ENCODE measurements at regions not wholly inside any gene's neighbourhood (a gene's known extent, or its start where the extent isn't known, plus 50 kb on each side); places are given as distances from the start of the nearest gene placed in this dataset.
"Not testable (repeated sequence)": the region's sequence is repeated elsewhere in the genome, so short reads cannot be mapped to it uniquely, and the experiment has no call there.

DNA sequence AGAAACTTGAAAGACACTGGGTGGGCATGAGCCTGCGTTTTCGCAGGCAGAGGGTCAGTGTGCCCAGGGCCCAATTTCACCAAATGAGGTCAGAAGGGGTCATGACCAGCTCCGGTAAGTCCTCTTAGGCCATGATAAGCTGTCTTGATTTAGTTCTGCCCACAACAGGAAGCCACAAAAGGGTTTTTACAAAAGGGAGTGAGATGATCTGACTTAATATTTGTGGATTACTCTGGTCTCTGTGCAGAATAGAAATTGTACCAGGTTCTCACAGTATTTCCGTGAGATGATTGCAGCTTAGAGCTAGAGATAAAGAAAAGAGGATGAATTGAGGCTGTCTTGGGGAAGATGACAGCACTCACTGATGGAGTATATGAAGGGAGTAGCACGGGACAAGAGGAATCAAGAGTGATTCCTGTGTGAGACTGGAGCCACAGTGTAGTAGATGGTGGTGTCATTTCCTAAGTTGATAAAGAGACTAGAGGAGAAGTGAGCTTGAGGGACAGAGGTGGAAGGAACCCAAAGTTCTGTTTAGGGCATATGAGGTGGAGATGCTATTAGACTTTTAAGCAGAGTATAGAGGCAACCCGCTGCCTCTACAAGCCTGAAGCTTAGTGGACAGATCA lies 288.3 kb upstream of the AMIGO2 start:
- DNase-seq: no peak

- DNase-seq: no peak
Measured at GRCh38 chr12:47366579-47366978, 286.8 kb upstream of the AMIGO2 start.

- no peak for DNase-seq
Measured at GRCh38 chr12:47366157-47366556, 286.4 kb upstream of the AMIGO2 start.

DNA sequence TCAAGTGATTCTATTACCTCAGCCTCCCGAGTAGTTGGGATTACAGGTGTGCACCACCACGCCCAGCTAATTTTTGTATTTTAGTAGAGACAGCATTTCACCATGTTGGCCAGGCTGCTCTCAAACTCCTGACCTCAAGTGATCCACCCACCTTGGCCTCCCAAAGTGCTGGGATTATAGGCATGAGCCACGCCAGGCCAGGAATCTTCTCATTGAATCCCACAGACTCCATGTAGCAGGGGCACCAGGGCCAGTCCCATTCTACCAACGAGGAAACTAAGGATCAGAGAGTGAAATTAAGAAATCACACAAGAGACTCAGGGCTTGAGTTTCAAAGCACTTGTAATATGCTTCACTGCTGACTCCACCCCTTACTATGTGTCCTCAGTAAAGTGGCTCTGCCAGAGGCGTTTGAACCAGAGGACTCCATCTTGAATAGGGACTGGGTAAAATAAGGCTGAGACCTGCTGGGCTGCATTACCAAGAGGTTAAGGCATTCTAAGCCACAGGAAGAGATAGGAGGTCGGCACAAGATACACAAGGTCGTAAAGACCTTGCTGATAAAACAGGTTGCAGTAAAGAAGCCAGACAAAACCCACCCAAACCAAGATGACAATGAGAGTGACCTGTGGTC lies 285.8 kb upstream of the AMIGO2 start:
- not testable (repeated sequence) for DNase-seq

DNA sequence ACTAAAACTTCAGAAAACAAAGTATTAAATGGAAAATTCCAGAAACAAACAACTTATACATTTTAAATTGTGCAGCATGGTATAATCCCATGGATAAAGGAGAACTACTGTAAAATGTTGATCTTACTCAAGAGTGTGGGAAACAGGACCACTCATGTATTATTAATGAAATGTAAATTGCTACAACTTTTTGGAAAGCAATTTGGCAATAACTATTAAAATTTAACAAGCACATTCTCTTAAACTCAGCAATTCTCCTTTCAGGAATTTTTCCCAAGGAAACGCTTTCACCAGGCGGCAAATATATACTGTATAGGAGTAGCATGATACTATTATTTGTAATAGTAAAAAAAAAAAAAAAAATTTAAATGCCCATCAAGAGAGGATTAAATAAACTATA lies 284.5 kb upstream of the AMIGO2 start:
- no peak for DNase-seq

GRCh38 chr12:47362126-47362705 lies 282.5 kb upstream of the AMIGO2 start:
- no peak for DNase-seq

- DNase-seq: no peak
Measured at GRCh38 chr12:47361389-47362021, 281.7 kb upstream of the AMIGO2 start.

GRCh38 chr12:47360771-47361388 lies 281.1 kb upstream of the AMIGO2 start:
- DNase-seq: peak; percentile 22

DNA sequence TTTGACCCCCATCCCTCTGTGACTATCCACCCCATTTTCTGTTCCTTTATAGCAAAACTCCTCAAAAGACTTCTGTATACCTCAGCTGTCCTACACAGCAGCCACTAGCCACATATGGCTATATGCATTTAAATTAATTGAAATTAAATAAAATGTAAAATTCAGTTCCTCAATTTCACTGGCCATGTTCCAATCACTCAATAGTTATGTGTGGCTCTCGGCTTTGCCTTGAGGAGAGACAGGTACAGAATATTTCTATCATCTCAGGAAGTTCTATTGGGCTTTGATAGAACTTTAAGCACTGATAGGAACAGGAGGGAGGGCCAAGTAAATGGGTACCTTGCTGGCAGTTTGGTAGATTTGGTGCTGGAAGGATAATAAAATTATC lies 280.3 kb upstream of the AMIGO2 start:
- DNase-seq: no peak

GRCh38 chr12:47359310-47360092 lies 279.7 kb upstream of the AMIGO2 start:
- no peak for DNase-seq

DNA sequence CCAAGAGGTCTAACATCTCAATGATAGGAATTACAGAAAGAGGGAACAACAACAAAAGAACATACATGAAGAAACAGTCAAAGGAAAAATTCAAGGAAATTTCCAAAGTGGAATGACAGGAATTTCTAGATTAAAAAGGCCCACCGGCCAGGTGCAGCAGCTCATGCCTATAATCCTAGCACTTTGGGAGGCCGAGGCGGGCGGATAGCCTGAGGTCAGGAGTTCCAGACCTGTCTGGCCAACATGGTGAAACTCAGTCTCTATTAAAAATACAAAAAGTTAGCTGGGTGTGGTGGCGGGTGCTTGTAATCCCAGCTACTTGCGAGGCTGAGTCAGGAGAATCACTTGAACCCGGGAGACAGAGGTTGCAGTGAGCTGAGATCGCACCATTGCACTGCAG lies 277.2 kb upstream of the AMIGO2 start:
- DNase-seq: not testable (repeated sequence)

- no peak for DNase-seq
Measured at GRCh38 chr12:47356129-47356700, 276.5 kb upstream of the AMIGO2 start.

GRCh38 chr12:47353508-47353907 lies 273.7 kb upstream of the AMIGO2 start:
- no peak for DNase-seq

GRCh38 chr12:47352067-47352466 lies 272.3 kb upstream of the AMIGO2 start:
- DNase-seq: no peak

- DNase-seq: no peak
Measured at GRCh38 chr12:47351526-47351925, 271.8 kb upstream of the AMIGO2 start.

DNA sequence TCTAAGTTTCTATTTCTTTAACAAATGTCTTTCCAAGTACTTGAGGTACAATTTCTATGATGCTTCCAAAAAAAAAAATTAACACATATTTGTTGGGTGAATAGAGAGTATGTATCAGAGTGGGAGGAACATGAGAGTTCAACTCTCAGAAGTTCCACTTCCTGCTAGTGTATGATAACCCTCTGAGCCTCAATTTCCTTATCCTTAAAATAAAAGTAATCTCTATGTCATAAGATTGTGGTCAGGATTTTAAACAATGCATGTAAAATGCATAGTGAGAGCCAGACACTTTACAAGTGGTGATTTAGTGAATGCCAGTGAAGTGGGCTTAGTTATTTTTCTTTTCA lies 270.3 kb upstream of the AMIGO2 start:
- DNase-seq: no peak

- DNase-seq: no peak
Measured at GRCh38 chr12:47349137-47350061, 269.6 kb upstream of the AMIGO2 start.

DNA sequence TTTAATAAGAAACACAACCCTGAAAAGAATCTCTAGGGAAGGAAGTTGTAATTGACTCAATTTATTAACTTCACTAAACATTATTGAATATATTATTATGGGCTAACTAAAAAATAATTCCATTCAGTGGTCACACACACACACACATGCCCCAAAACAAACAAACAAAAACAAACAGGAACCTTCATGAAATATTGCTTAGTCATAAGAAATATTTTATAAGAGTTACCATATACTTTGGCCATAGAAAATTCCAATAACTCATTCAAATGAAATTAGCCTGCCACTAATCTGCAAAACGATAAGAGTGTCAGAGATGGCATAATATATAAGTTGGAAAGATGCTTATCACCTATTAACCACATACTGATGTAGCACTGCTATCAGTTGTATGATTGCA lies 268.4 kb upstream of the AMIGO2 start:
- DNase-seq: no peak

DNA sequence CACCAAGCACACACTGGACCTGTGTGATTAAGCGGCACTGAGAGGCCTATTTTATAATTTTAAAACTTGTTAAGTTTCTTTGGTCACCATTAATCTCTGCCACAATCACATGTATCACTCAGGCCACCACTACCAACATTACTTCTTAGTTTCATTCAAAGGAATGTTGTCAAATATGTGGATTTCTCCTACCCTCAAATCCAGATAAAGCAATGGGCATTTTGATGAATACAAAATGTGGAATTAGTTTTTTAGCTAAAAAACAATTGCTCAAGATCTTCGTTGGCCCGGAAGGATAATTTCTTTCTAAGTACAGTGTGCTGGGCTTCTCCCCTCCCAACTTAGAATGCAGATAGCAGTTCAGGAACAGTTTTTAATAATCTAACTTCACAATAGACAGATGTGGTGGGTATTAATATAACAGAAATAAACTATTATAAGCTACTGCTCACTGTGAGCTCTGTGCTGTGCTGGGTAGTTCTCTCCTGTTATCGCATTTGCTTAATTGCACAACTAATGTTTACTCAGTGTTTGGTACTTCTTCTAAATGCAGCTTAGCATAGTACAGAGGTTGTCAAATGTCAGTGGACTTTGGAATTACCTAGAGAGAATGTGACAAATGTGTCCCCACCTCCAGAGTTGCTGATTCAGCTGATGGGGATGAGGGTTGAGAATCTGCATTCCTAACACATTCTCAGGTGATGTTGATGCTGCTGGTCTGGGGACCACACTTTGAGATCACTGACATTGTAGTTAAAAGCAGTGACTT lies 266.7 kb upstream of the AMIGO2 start:
- DNase-seq: no peak

DNA sequence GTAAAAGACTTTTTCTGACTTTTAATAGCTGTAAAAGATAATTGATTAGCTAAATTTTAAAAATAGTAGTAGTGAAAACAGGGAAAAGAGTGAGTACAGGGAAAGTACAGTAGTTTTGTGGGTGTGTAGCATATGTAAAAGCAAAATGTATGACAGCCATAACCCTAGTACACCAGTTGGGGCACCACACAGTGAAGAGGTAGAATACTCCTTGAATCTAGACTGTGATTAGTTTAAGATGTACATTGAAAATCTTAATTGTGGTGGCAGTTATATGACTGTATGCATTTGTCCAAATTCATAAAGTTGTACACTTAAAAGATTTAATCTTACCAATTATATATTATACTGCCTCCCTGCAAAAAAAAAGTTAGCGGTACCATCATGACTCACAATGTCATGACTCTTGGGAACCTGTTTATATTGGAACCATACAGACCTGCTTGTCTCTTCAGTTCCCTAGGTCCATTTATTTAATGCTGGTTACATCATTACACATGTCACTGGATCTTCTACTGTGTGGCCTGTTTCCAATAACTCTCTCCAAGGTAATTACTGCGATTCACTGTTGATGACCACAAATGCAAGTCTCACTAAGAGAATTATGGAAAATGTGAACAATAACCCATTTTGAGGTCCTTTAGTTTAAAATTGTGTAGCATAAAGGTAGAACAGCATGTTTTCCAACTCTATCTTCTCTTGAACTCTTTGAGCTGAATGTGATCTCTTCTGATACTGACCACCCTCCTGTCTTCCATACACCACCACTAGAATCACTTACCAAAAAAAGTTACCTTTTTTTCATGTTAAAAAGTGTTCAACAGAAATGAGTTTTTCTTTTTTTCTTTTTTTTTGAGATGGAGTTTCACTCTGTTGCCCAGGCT lies 264.2 kb upstream of the AMIGO2 start:
- DNase-seq: no peak
